ENCODE measurements at regions not wholly inside any gene's neighbourhood (a gene's known extent, or its start where the extent isn't known, plus 50 kb on each side); places are given as distances from the start of the nearest gene placed in this dataset.

- DNase-seq (ENCODE audit: low spot score) = no peak
Observed at GRCh38 chr1:96964761-96965160, 243.2 kb downstream of the PTBP2 start.

- peak; percentile 82 for DNase-seq (ENCODE audit: low spot score)
Observed at GRCh38 chr1:96966536-96967138, 245.1 kb downstream of the PTBP2 start.

- DNase-seq (ENCODE audit: low spot score) = no peak
Observed at GRCh38 chr1:96967311-96967710, 245.7 kb downstream of the PTBP2 start.

GRCh38 chr1:96968541-96968940, 247.0 kb downstream of the PTBP2 start:
- peak; percentile 12 for DNase-seq (ENCODE audit: low spot score)

- peak; percentile 16 for DNase-seq (ENCODE audit: low spot score)
Observed at GRCh38 chr1:96968983-96969382, 247.4 kb downstream of the PTBP2 start.

GRCh38 chr1:96969656-96970163, 248.1 kb downstream of the PTBP2 start:
- DNase-seq (ENCODE audit: low spot score) = no peak

- DNase-seq (ENCODE audit: low spot score) = no peak
Observed at GRCh38 chr1:96971439-96971838, 249.9 kb downstream of the PTBP2 start.

GRCh38 chr1:96971849-96972602, 250.4 kb downstream of the PTBP2 start:
- no peak for DNase-seq (ENCODE audit: low spot score)

- DNase-seq (ENCODE audit: low spot score) = no peak
Observed at GRCh38 chr1:96973605-96974004, 252.0 kb downstream of the PTBP2 start.

- no peak for DNase-seq (ENCODE audit: low spot score)
Observed at GRCh38 chr1:96978444-96978843, 256.9 kb downstream of the PTBP2 start.

GRCh38 chr1:96978901-96979300, 257.3 kb downstream of the PTBP2 start:
- no peak for DNase-seq (ENCODE audit: low spot score)

- no peak for DNase-seq (ENCODE audit: low spot score)
Observed at GRCh38 chr1:96979304-96980268, 258.0 kb downstream of the PTBP2 start.

GRCh38 chr1:96980448-96980847, 258.9 kb downstream of the PTBP2 start:
- DNase-seq (ENCODE audit: low spot score) = no peak

GRCh38 chr1:96981181-96981580, 259.6 kb downstream of the PTBP2 start:
- no peak for DNase-seq (ENCODE audit: low spot score)

GRCh38 chr1:96982118-96982517, 260.5 kb downstream of the PTBP2 start:
- no peak for DNase-seq (ENCODE audit: low spot score)

- no peak for DNase-seq (ENCODE audit: low spot score)
Observed at GRCh38 chr1:96983866-96984265, 262.3 kb downstream of the PTBP2 start.

- no peak for DNase-seq (ENCODE audit: low spot score)
Observed at GRCh38 chr1:96987186-96987703, 265.7 kb downstream of the PTBP2 start.

- DNase-seq (ENCODE audit: low spot score) = no peak
Observed at GRCh38 chr1:96989302-96989701, 267.7 kb downstream of the PTBP2 start.

GRCh38 chr1:96990136-96990535, 268.6 kb downstream of the PTBP2 start:
- no peak for DNase-seq (ENCODE audit: low spot score)

GRCh38 chr1:96991261-96991660, 269.7 kb downstream of the PTBP2 start:
- DNase-seq (ENCODE audit: low spot score) = no peak

- peak; percentile 52 for DNase-seq (ENCODE audit: low spot score)
Observed at GRCh38 chr1:96992871-96993270, 271.3 kb downstream of the PTBP2 start.

- no peak for DNase-seq (ENCODE audit: low spot score)
Observed at GRCh38 chr1:96995351-96995750, 273.8 kb downstream of the PTBP2 start.

All from GM03348 (cell line).